SK-N-SH (cell line): ENCODE measurements at regions not wholly inside any gene's neighbourhood (a gene's known extent, or its start where the extent isn't known, plus 50 kb on each side); places are given as distances from the start of the nearest gene placed in this dataset.

Experiments
- CTCF ChIA-PET: fragments of 300-600, 350-600 bp; formaldehyde crosslinking; extraction: SDS; loops from one replicate; lab custom pipeline; 2021; lab: Yijun Ruan, JAX
- POLR2A ChIA-PET: fragments of 350-600 bp; sonication (Branson Sonifier 250); formaldehyde crosslinking; extraction: SDS; loops from one replicate; lab custom pipeline; 2020; ENCODE audit warnings: antibody characterized with exemption, inconsistent platforms; lab: Yijun Ruan, JAX
- DNase-seq: peaks from one replicate; pipeline ENCODE4 v3.0.0; 2012
- H2AFZ ChIP-seq: fragments of 200-600 bp; sonication (generic); 2 replicates; pipeline ENCODE4 v1.8.1; 2016; ENCODE audit warnings: antibody characterized with exemption, mild to moderate bottlenecking, low read depth
- H3F3A ChIP-seq: fragments of 200-600 bp; sonication (generic); replicated peaks from 2 replicates; pipeline ENCODE3; 2016; ENCODE audit warnings: antibody characterized with exemption, mild to moderate bottlenecking; ENCODE audit not compliant: insufficient read depth
- H3K27ac ChIP-seq, 2 experiments: fragments of 200-500 bp in 1 of 2; fragments of 200-600 bp in 1 of 2; sonication (Bioruptor generic) in 1 of 2; sonication (generic), shearing (Covaris generic) in 1 of 2; 2 replicates each; pipeline versions ENCODE4 v1.5.1 to v1.6.1; 2014 to 2016; ENCODE audit warnings: low read depth in 2 of 2, inconsistent platforms in 1 of 2, low read length in 1 of 2, mild to moderate bottlenecking in 1 of 2, mixed read lengths in 1 of 2
- H3K27me3 ChIP-seq: fragments of 200-600 bp; sonication (generic), shearing (Covaris generic); 2 replicates; pipeline ENCODE4 v1.6.1; 2016; ENCODE audit warnings: mixed run types; ENCODE audit not compliant: insufficient read depth
- H3K36me3 ChIP-seq, 2 experiments: fragments of 200-500 bp in 1 of 2; fragments of 200-600 bp in 1 of 2; sonication (Bioruptor generic) in 1 of 2; sonication (generic) in 1 of 2; replicated peaks in 1 of 2; 2 replicates each; pipeline versions ENCODE3 to v1.5.1; 2014 to 2016; ENCODE audit warnings: low read length in 1 of 2, mild to moderate bottlenecking in 1 of 2; ENCODE audit not compliant: insufficient read depth in 2 of 2, control insufficient read depth in 1 of 2
- H3K4me1 ChIP-seq, 2 experiments: fragments of 200-500 bp in 1 of 2; fragments of 200-600 bp in 1 of 2; sonication (Bioruptor generic) in 1 of 2; sonication (generic), shearing (Covaris generic) in 1 of 2; 2 replicates each; pipeline versions ENCODE4 v1.5.1 to v1.6.1; 2014 to 2016; ENCODE audit warnings: low read depth in 1 of 2, low read length in 1 of 2, mixed run types in 1 of 2; ENCODE audit not compliant: insufficient read depth in 2 of 2, control insufficient read depth in 1 of 2
- H3K4me2 ChIP-seq: fragments of 200-600 bp; sonication (generic), shearing (Covaris generic); 2 replicates; pipeline ENCODE4 v1.6.1; 2017; ENCODE audit warnings: mixed run types
- H3K4me3 ChIP-seq, 2 experiments: fragments of 200-500 bp in 1 of 2; fragments of 200-600 bp in 1 of 2; sonication (Bioruptor generic) in 1 of 2; sonication (generic), shearing (Covaris generic) in 1 of 2; 2 replicates each; pipeline versions ENCODE4 v1.5.1 to v1.8.1; 2014 to 2016; ENCODE audit warnings: low read depth in 2 of 2, inconsistent platforms in 1 of 2, low read length in 1 of 2, mild to moderate bottlenecking in 1 of 2, mixed read lengths in 1 of 2, moderate library complexity in 1 of 2
- H3K79me2 ChIP-seq: fragments of 200-600 bp; sonication (generic); 2 replicates; pipeline ENCODE4 v1.8.1; 2017; ENCODE audit warnings: mild to moderate bottlenecking; ENCODE audit not compliant: insufficient read depth
- H3K9ac ChIP-seq: fragments of 200-600 bp; sonication (generic); 2 replicates; pipeline ENCODE4 v1.6.1; 2017; ENCODE audit warnings: mixed run types
- H3K9me2 ChIP-seq: fragments of 200-600 bp; sonication (generic); 2 replicates; pipeline ENCODE4 v1.6.1; 2017; ENCODE audit warnings: mixed run types
- H3K9me3 ChIP-seq: fragments of 200-600 bp; sonication (generic); 2 replicates; pipeline ENCODE4 v1.6.1; 2017; ENCODE audit warnings: mixed run types, mild to moderate bottlenecking, moderate library complexity
- H4K20me1 ChIP-seq: fragments of 200-600 bp; sonication (generic); 2 replicates; pipeline ENCODE4 v1.6.1; 2017; ENCODE audit warnings: mild to moderate bottlenecking, mixed run types; ENCODE audit not compliant: insufficient read depth
- CHD2 ChIP-seq: fragments of 150-350 bp; IDR thresholded peaks from 2 replicates; pipeline ENCODE4 v1.6.1; 2018; ENCODE audit warnings: low read length; ENCODE audit not compliant: partially characterized antibody
- CTCF ChIP-seq: fragments of 200-600 bp; sonication (generic); IDR thresholded peaks from 2 replicates; pipeline ENCODE4 v1.6.1; 2017; ENCODE audit warnings: antibody characterized with exemption, mild to moderate bottlenecking, moderate library complexity
- EZH2phosphoT487 ChIP-seq: fragments of 200-600 bp; sonication (generic); IDR thresholded peaks from 2 replicates; pipeline ENCODE4 v1.6.1; 2017; ENCODE audit warnings: low read depth, mixed run types, mild to moderate bottlenecking, antibody characterized with exemption, moderate library complexity, borderline replicate concordance
- FOSL2 ChIP-seq: IDR thresholded peaks from 2 replicates; pipeline ENCODE4 v1.4.0; 2012; ENCODE audit warnings: low read depth, mild to moderate bottlenecking, moderate library complexity, borderline replicate concordance
- FOXM1 ChIP-seq: IDR thresholded peaks from 2 replicates; pipeline ENCODE4 v1.4.0; 2012; ENCODE audit warnings: low read depth, mild to moderate bottlenecking
- GABPA ChIP-seq: IDR thresholded peaks from 2 replicates; pipeline ENCODE4 v1.4.0; 2012; ENCODE audit warnings: low read depth, mild to moderate bottlenecking
- MAX ChIP-seq: IDR thresholded peaks from 2 replicates; pipeline ENCODE4 v1.4.0; 2012; ENCODE audit warnings: low read depth
- MEF2A ChIP-seq: IDR thresholded peaks from 2 replicates; pipeline ENCODE4 v1.4.0; 2012; ENCODE audit warnings: low read depth, borderline replicate concordance
- NFIC ChIP-seq: IDR thresholded peaks from 2 replicates; pipeline ENCODE4 v1.4.0; 2012; ENCODE audit warnings: borderline replicate concordance
- POLR2AphosphoS5 ChIP-seq: IDR thresholded peaks from 2 replicates; pipeline ENCODE4 v1.6.1; 2012; ENCODE audit warnings: low read depth, low read length
- RAD21 ChIP-seq: IDR thresholded peaks from 2 replicates; pipeline ENCODE4 v1.6.1; 2012; ENCODE audit warnings: mild to moderate bottlenecking, low read length
- RCOR1 ChIP-seq: fragments of 150-350 bp; IDR thresholded peaks from 2 replicates; pipeline ENCODE4 v1.6.1; 2017; ENCODE audit warnings: antibody characterized with exemption, low read length
- REST ChIP-seq: IDR thresholded peaks from 2 replicates; pipeline ENCODE4 v1.6.1; 2012; ENCODE audit warnings: mild to moderate bottlenecking, low read depth, low read length, moderate library complexity
- RFX5 ChIP-seq: IDR thresholded peaks from 2 replicates; pipeline ENCODE4 v1.6.1; 2012; ENCODE audit warnings: mild to moderate bottlenecking, improper control_type of control experiment, low read length
- SIN3A ChIP-seq: IDR thresholded peaks from 2 replicates; pipeline ENCODE4 v1.6.1; 2012; ENCODE audit warnings: low read depth, mild to moderate bottlenecking, low read length, moderate library complexity, borderline replicate concordance
- TAF1 ChIP-seq: IDR thresholded peaks from 2 replicates; pipeline ENCODE4 v1.6.1; 2012; ENCODE audit warnings: low read depth, mild to moderate bottlenecking, low read length, moderate library complexity, borderline replicate concordance
- TCF12 ChIP-seq: IDR thresholded peaks from 2 replicates; pipeline ENCODE4 v1.4.0; 2012
- TEAD4 ChIP-seq: IDR thresholded peaks from 2 replicates; pipeline ENCODE4 v1.4.0; 2012; ENCODE audit warnings: mild to moderate bottlenecking, borderline replicate concordance; ENCODE audit not compliant: insufficient read depth
- USF2 ChIP-seq: fragments of 150-350 bp; IDR thresholded peaks from 2 replicates; pipeline ENCODE4 v1.6.1; 2017; ENCODE audit warnings: antibody characterized with exemption, low read length, low read depth, borderline replicate concordance
- YY1 ChIP-seq: IDR thresholded peaks from 2 replicates; pipeline ENCODE4 v1.4.0; 2012; ENCODE audit warnings: low read depth, mild to moderate bottlenecking
- WGBS: methylation state at CpG from one replicate; pipeline ENCODE4 v1.1.6; 2017; ENCODE audit warnings: low lambda C conversion rate; 5-methylcytosine and 5-hydroxymethylcytosine counted together

GRCh38 chr20:57821935-57822334 lies 112.1 kb upstream of the PMEPA1 start:
- no peak for DNase-seq
- no peaks in the 10 kb centered on the region for H4K20me1 ChIP-seq
- H3K27me3 ChIP-seq, result peaks cover 9% of the 10 kb centered on the region; the same call in 1 of the 2 replicates
- ChIA-PET POLR2A (no interaction called here), CTCF (interaction anchor here (1.0 kb wide), 1 partner anchor 43 kb away, joined by 3 read pairs; no protein-coding TSS in a partner anchor)
- no peak overlapping the region for H3K9ac ChIP-seq
- no peaks in the 10 kb centered on the region for H3K9me3 ChIP-seq
- 89% methylated on average over 4 of the region's 4 CpGs for WGBS
- H3K36me3 ChIP-seq, result no peaks in the 10 kb centered on the region
- no peak overlapping the region for H3K4me3 ChIP-seq
- TF ChIP-seq CTCF (no peak), FOSL2 (no peak), RAD21 (no peak), CHD2 (no peak), YY1 (no peak), POLR2AphosphoS5 (no peak), MAX (no peak), RCOR1 (no peak), TEAD4 (no peak), EZH2phosphoT487 (no peak), TCF12 (no peak), GABPA (no peak), NFIC (no peak)
- no peaks in the 10 kb centered on the region for H3K79me2 ChIP-seq
- no peak overlapping the region for H3K4me2 ChIP-seq
- H3K9me2 ChIP-seq, result no peaks in the 10 kb centered on the region
- peaks cover 0 to 28% of the 10 kb centered on the region in 2 experiments; a peak in 2 of 4 replicates for H3K4me1 ChIP-seq
- no peak overlapping the region for H2AFZ ChIP-seq
- no peaks in the 10 kb centered on the region for H3F3A ChIP-seq
- no peak overlapping the region for H3K27ac ChIP-seq

GRCh38 chr20:57819691-57820380 lies 110.0 kb upstream of the PMEPA1 start:
- ChIA-PET CTCF (no interaction called here), POLR2A (no interaction called here)
- H3K9me2 ChIP-seq, result no peaks in the 10 kb centered on the region
- no peak overlapping the region for H2AFZ ChIP-seq
- peaks cover 9% of the 10 kb centered on the region; the same call in 1 of the 2 replicates for H3K27me3 ChIP-seq
- no peaks in the 10 kb centered on the region for H3K9me3 ChIP-seq
- H3K9ac ChIP-seq, result no peak overlapping the region
- H3K4me2 ChIP-seq, result no peak overlapping the region
- no peak overlapping the region for H3K4me3 ChIP-seq
- peaks cover 0 to 22% of the 10 kb centered on the region in 2 experiments; a peak in 2 of 4 replicates for H3K4me1 ChIP-seq
- no peaks in the 10 kb centered on the region for H3F3A ChIP-seq
- H3K36me3 ChIP-seq, result no peaks in the 10 kb centered on the region
- DNase-seq, result no peak
- H3K79me2 ChIP-seq, result no peaks in the 10 kb centered on the region
- no peaks in the 10 kb centered on the region for H4K20me1 ChIP-seq
- H3K27ac ChIP-seq, result peak overlapping the region in 1 of 2 experiments; percentile 43; a peak in 1 of 4 replicates
- WGBS, result 27% methylated on average over 4 of the region's 4 CpGs
- no peak for TF ChIP-seq RFX5
- TF ChIP-seq USF2, result no peak
- TF ChIP-seq MAX, result no peak
- TF ChIP-seq SIN3A, result no peak
- TF ChIP-seq RAD21, result no peak
- TF ChIP-seq TAF1, result no peak
- TF ChIP-seq NFIC, result no peak
- TF ChIP-seq POLR2AphosphoS5, result no peak
- TF ChIP-seq CHD2, result no peak
- TF ChIP-seq TCF12, result no peak
- TF ChIP-seq FOXM1, result no peak
- no peak for TF ChIP-seq MEF2A
- TF ChIP-seq TEAD4, result no peak
- TF ChIP-seq REST, result no peak
